Erythroblast (primary cell): ENCODE measurements at regions not wholly inside any gene's neighbourhood (a gene's known extent, or its start where the extent isn't known, plus 50 kb on each side); places are given as distances from the start of the nearest gene placed in this dataset.

Source experiments
- GATA1 ChIP-seq: IDR thresholded peaks from 2 replicates; pipeline ENCODE4 v1.6.1; 2011; ENCODE audit warnings: low read depth, mild to moderate bottlenecking, control low read depth, low read length, moderate library complexity
- POLR2A ChIP-seq: IDR thresholded peaks from 2 replicates; pipeline ENCODE4 v1.6.1; 2011; ENCODE audit warnings: mild to moderate bottlenecking, low read length

DNA sequence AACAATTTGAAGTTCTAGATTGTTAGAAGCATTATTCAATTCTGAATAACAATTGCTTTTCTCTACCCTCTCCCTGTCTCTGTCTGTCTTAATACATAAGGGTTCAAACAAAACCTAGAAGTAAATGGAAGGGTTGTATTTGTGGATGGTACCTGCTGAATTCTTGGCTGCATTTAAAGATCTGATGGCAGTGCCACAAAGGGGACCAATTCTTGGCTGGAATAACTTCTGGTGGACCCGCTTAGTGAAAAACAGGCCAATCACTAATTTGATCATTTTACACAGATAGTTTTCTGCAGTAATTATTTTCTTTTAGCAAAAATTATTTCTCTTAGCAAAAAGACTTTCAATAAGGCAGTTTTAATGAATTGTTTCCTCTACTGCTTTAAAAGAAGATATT, 353.5 kb downstream of the MYCN start:
- TF ChIP-seq POLR2A (no peak), GATA1 (no peak)
